OCI-LY7 (cell line): ENCODE measurements at regions not wholly inside any gene's neighbourhood (a gene's known extent, or its start where the extent isn't known, plus 50 kb on each side); places are given as distances from the start of the nearest gene placed in this dataset.

Experiments used
- BruUV-seq: library from RNA; stranded (reverse); fragments of 400-500 nt; replicated peaks from 2 replicates; lab custom pipeline; 2021; lab: Mats Ljungman, UMichigan
- CTCF ChIA-PET: fragments of 300-600 bp; sonication (Branson Sonifier 250); formaldehyde crosslinking; loops from one replicate; lab custom pipeline; 2022; ENCODE audit warnings: antibody characterized with exemption; ENCODE audit not compliant: unreplicated experiment; lab: Charles Lee
- POLR2A ChIA-PET: fragments of 300-600 bp; sonication (Branson Sonifier 250); formaldehyde crosslinking; loops from one replicate; lab custom pipeline; 2022; ENCODE audit warnings: antibody characterized with exemption; lab: Charles Lee
- DNase-seq: peaks from one replicate; pipeline ENCODE4 v3.0.0-alpha.2; 2015; ENCODE audit warnings: low spot score
- H2AFZ ChIP-seq: fragments of 200-600 bp; sonication (generic), shearing (Covaris generic); 2 replicates; pipeline ENCODE4 v1.6.1; 2014; ENCODE audit warnings: mild to moderate bottlenecking, antibody characterized with exemption, low read length, moderate library complexity
- H3K27ac ChIP-seq: fragments of 200-600 bp; sonication (generic); 2 replicates; pipeline ENCODE4 v1.5.1; 2014; ENCODE audit warnings: mixed run types, low read depth, mild to moderate bottlenecking, moderate library complexity, low read length, inconsistent platforms; ENCODE audit not compliant: poor library complexity, severe bottlenecking
- H3K36me3 ChIP-seq: fragments of 200-600 bp; sonication (generic); 2 replicates; pipeline ENCODE4 v1.6.1; 2014; ENCODE audit warnings: mild to moderate bottlenecking, antibody characterized with exemption, low read length, moderate library complexity, mixed read lengths; ENCODE audit not compliant: insufficient read depth
- H3K4me1 ChIP-seq: fragments of 200-600 bp; sonication (generic); 2 replicates; pipeline ENCODE4 v1.5.1; 2014; ENCODE audit warnings: mild to moderate bottlenecking, low read length; ENCODE audit not compliant: insufficient read depth, poor library complexity, severe bottlenecking
- H3K4me2 ChIP-seq: fragments of 200-600 bp; sonication (generic); 2 replicates; pipeline ENCODE4 v1.6.1; 2014; ENCODE audit warnings: mild to moderate bottlenecking, low read length
- H3K4me3 ChIP-seq: fragments of 200-600 bp; sonication (generic); 2 replicates; pipeline ENCODE4 v1.5.1; 2014; ENCODE audit warnings: mild to moderate bottlenecking, low read depth, low read length; ENCODE audit not compliant: poor library complexity, severe bottlenecking
- H3K79me2 ChIP-seq: fragments of 200-600 bp; sonication (generic); 2 replicates; pipeline ENCODE4 v1.6.1; 2016; ENCODE audit warnings: low read depth, mild to moderate bottlenecking, low read length, moderate library complexity, mixed read lengths; ENCODE audit not compliant: insufficient read depth
- H3K9me2 ChIP-seq: fragments of 200-600 bp; sonication (generic); 2 replicates; pipeline ENCODE4 v1.6.1; 2016; ENCODE audit warnings: mild to moderate bottlenecking, low read length, mixed read lengths; ENCODE audit not compliant: insufficient read depth
- H3K9me3 ChIP-seq: fragments of 200-600 bp; sonication (generic); 2 replicates; pipeline ENCODE4 v1.6.1; 2014; ENCODE audit warnings: mild to moderate bottlenecking, mixed run types, low read length, mixed read lengths
- H4K20me1 ChIP-seq: fragments of 200-600 bp; sonication (generic); 2 replicates; pipeline ENCODE4 v1.6.1; 2014; ENCODE audit warnings: mild to moderate bottlenecking, antibody characterized with exemption, low read length, moderate library complexity, mixed read lengths; ENCODE audit not compliant: insufficient read depth
- CTCF ChIP-seq: fragments of 200-600 bp; sonication (generic); conservative IDR thresholded peaks from 2 replicates; pipeline ENCODE4 v1.5.1; 2014; ENCODE audit warnings: mild to moderate bottlenecking, antibody characterized with exemption, low read length, moderate library complexity, mixed read lengths
- EZH2phosphoT487 ChIP-seq: fragments of 200-600 bp; sonication (generic); IDR thresholded peaks from 2 replicates; pipeline ENCODE4 v1.6.1; 2018; ENCODE audit warnings: low read depth, borderline replicate concordance, mild to moderate bottlenecking, mixed run types, antibody characterized with exemption, low read length, moderate library complexity, mixed read lengths
- intact Hi-C: fragments of 100-400 bp; cut with micrococcal nuclease; formaldehyde crosslinking; loops from one replicate; pipeline ENCODE4 v1.10.0; 2022; ENCODE audit not compliant: unreplicated experiment

DNA sequence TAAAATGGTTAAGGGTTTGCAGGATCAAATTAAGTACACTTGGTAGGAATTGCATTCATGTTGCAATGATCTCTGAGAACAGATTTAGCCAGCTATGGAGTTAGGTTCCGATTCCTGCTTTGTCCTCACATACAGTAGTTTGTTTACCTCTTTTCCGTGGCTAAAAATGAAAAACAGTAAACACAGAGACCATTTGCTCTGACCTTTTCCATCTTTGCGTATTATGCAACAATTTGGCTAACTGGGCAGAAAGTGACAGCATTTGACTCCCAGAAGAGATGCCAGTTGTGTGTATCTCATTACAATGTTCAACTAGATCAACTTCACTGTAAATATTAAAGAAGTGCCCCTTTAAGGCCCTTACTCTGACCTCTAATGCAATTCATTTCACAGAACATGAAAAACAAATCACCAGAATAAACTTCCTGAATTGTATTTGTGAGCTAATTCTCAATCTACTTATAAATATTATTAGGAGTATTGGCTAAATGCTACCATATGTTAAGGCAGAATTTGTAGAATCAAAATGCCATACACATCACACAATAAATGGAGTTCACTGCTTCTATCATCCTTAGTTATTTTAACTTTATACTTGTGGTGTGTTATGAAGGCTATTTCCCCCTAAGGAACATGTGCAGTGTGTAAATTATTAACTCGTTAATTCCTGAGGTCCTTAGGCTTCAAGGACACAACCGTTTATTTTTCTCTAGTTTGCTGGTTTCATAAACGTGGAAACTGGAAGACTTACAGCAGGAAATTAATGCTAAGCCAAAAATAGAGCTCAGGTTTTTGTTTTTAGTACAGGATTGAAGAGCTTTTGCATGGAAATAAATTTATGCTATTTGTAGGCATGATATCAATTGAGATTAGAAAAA is 380.7 kb upstream of the CITED2 start:
- no peaks in the 10 kb centered on the region for H3K36me3 ChIP-seq
- TF ChIP-seq CTCF (no peak), EZH2phosphoT487 (no peak)
- DNase-seq, result no peak
- H3K27ac ChIP-seq, result no peak overlapping the region
- no TSS peak for BruUV-seq
- no peaks in the 10 kb centered on the region for H4K20me1 ChIP-seq
- ChIA-PET POLR2A (interaction anchor here (0.7 to 1.2 kb wide), 3 partner anchors 10 to 26 kb away, joined by 3 to 4 read pairs (median 4); no protein-coding TSS in a partner anchor), CTCF (interaction anchor here (0.6 kb wide), 1 partner anchor 20 kb away, joined by 4 read pairs; no protein-coding TSS in a partner anchor)
- no peaks in the 10 kb centered on the region for H3K79me2 ChIP-seq
- intact Hi-C loops, result no loop called here
- no peaks in the 10 kb centered on the region for H3K9me2 ChIP-seq
- H3K4me1 ChIP-seq, result no peaks in the 10 kb centered on the region
- no peak overlapping the region for H3K4me2 ChIP-seq
- no peaks in the 10 kb centered on the region for H3K9me3 ChIP-seq
- no peak overlapping the region for H2AFZ ChIP-seq
- no peak overlapping the region for H3K4me3 ChIP-seq

- H3K9me3 ChIP-seq, result no peaks in the 10 kb centered on the region
- H3K27ac ChIP-seq, result no peak overlapping the region
- intact Hi-C loops, result no loop called here
- BruUV-seq, result no TSS peak
- H3K36me3 ChIP-seq, result no peaks in the 10 kb centered on the region
- ChIA-PET POLR2A (no interaction called here), CTCF (no interaction called here)
- no peak for TF ChIP-seq CTCF
- no peak for TF ChIP-seq EZH2phosphoT487
- no peak overlapping the region for H3K4me2 ChIP-seq
- H3K9me2 ChIP-seq, result no peaks in the 10 kb centered on the region
- H3K4me1 ChIP-seq, result no peaks in the 10 kb centered on the region
- no peaks in the 10 kb centered on the region for H3K79me2 ChIP-seq
- no peak overlapping the region for H3K4me3 ChIP-seq
- no peaks in the 10 kb centered on the region for H4K20me1 ChIP-seq
- no peak for DNase-seq
- H2AFZ ChIP-seq, result no peak overlapping the region
Measured at GRCh38 chr6:139753198-139753861, 378.9 kb upstream of the CITED2 start.
